SK-N-SH treated with all-trans-retinoic acid at 6 μM for 48 hours (cell line): ENCODE measurements at regions not wholly inside any gene's neighbourhood (a gene's known extent, or its start where the extent isn't known, plus 50 kb on each side); places are given as distances from the start of the nearest gene placed in this dataset.

Source experiments
- GLIS3 ChIP-seq: fragments of 250-450 bp; sonication (Bioruptor Pico); IDR thresholded peaks from 2 replicates; pipeline ENCODE4 v1.5.0; 2020; ENCODE audit warnings: mild to moderate bottlenecking, moderate library complexity
- ISL1 ChIP-seq: fragments of 250-450 bp; sonication (Bioruptor Pico); IDR thresholded peaks from 2 replicates; pipeline ENCODE4 v2.1.2; 2022; ENCODE audit warnings: mild to moderate bottlenecking, moderate library complexity
- PPARA ChIP-seq: fragments of 250-450 bp; sonication (Bioruptor Pico); IDR thresholded peaks from 2 replicates; pipeline ENCODE4 v1.5.0; 2020; ENCODE audit warnings: mild to moderate bottlenecking, borderline replicate concordance
- RARB ChIP-seq: fragments of 250-450 bp; sonication (Bioruptor Pico); IDR thresholded peaks from 2 replicates; pipeline ENCODE4 v1.8.0; 2021; ENCODE audit warnings: mild to moderate bottlenecking, moderate library complexity
- TSHZ2 ChIP-seq: fragments of 250-450 bp; sonication (Bioruptor Pico); IDR thresholded peaks from 2 replicates; pipeline ENCODE4 v1.5.0; 2020; ENCODE audit warnings: mild to moderate bottlenecking, moderate library complexity
- ZFP30 ChIP-seq: fragments of 450-650 bp; formaldehyde crosslinking; IDR thresholded peaks from 2 replicates; pipeline ENCODE4 v1.5.0; 2022; ENCODE audit warnings: mild to moderate bottlenecking, moderate library complexity
- ZNF70 ChIP-seq: fragments of 450-650 bp; formaldehyde crosslinking; IDR thresholded peaks from 2 replicates; pipeline ENCODE4 v1.5.0; 2020; ENCODE audit warnings: mild to moderate bottlenecking, moderate library complexity
- ZNF8 ChIP-seq: fragments of 450-650 bp; formaldehyde crosslinking; IDR thresholded peaks from 2 replicates; pipeline ENCODE4 v1.5.0; 2020; ENCODE audit warnings: mild to moderate bottlenecking, moderate library complexity

- TF ChIP-seq ZNF8 (CRISPR knock-in tag) (no peak), RARB (CRISPR knock-in tag) (no peak), GLIS3 (CRISPR knock-in tag) (no peak), ZFP30 (CRISPR knock-in tag) (no peak), ZNF70 (CRISPR knock-in tag) (no peak), TSHZ2 (CRISPR knock-in tag) (no peak), PPARA (CRISPR knock-in tag) (no peak), ISL1 (CRISPR knock-in tag) (no peak)
These were observed 77.9 kb upstream of the DKK2 start for GRCh38 chr4:107114059-107114458.
